ENCODE measurements at regions not wholly inside any gene's neighbourhood (a gene's known extent, or its start where the extent isn't known, plus 50 kb on each side); places are given as distances from the start of the nearest gene placed in this dataset.
A peak's percentile ranks its signal among the peaks of the same experiment; 100 is the strongest.

DNA sequence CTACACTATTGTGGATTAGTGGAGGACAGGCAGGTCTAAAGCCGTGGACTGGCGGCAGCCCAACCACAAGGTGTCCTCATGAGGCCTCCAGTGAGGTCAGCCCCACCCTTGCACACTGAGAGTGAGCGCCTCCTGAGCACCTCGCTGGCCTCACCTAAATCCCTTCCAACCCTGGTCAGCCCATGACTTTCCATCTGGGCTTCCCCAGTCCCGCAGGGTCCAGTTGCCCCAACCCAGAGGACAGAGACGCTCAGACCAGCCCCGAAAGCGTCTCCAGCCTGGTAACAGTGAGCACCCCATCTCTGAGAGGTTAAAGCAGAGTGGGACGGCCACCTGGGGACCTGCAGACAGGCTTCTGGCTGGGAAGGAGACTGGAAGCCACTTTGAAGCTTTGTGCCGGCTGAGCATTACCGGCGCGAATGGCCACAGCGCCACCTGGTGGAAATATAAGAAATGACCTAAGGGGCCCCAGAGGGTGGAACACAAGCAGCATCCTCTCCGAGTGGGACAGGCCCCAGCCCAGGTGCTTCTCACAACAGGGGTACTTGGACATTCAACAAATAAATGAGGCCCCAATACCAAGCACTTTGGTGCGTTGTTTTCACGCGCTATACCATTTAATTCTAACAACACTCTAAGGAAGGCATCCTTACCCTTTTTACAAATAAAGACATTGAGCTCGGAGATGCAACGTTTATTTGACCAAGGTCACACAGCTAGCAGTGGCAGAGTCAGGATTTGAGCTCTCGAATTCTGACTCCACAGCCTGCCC is 65.7 kb upstream of the TOP1 start (continued):
- TF ChIP-seq, protein P1, sequence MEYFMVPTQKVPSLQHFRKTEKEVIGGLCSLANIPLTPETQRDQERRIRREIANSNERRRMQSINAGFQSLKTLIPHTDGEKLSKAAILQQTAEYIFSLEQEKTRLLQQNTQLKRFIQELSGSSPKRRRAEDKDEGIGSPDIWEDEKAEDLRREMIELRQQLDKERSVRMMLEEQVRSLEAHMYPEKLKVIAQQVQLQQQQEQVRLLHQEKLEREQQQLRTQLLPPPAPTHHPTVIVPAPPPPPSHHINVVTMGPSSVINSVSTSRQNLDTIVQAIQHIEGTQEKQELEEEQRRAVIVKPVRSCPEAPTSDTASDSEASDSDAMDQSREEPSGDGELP (CRISPR knock-in tag; IDR thresholded peaks at IDR 0.05; ENCODE audit: borderline replicate concordance), result peak; percentile 17; the same call in 1 of the 2 replicates
- peak; percentile 73; the same call in 1 of the 2 replicates for TF ChIP-seq STAG1 (CRISPR knock-in tag; IDR thresholded peaks at IDR 0.05; ENCODE audit: borderline replicate concordance)
- TF ChIP-seq, protein P2, sequence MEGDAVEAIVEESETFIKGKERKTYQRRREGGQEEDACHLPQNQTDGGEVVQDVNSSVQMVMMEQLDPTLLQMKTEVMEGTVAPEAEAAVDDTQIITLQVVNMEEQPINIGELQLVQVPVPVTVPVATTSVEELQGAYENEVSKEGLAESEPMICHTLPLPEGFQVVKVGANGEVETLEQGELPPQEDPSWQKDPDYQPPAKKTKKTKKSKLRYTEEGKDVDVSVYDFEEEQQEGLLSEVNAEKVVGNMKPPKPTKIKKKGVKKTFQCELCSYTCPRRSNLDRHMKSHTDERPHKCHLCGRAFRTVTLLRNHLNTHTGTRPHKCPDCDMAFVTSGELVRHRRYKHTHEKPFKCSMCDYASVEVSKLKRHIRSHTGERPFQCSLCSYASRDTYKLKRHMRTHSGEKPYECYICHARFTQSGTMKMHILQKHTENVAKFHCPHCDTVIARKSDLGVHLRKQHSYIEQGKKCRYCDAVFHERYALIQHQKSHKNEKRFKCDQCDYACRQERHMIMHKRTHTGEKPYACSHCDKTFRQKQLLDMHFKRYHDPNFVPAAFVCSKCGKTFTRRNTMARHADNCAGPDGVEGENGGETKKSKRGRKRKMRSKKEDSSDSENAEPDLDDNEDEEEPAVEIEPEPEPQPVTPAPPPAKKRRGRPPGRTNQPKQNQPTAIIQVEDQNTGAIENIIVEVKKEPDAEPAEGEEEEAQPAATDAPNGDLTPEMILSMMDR (IDR thresholded peaks at IDR 0.05 in 2 of 3, conservative IDR thresholded peaks at IDR 0.05 in 1 of 3; ENCODE audit: insufficient read depth in 2 of 3, low read depth in 1 of 3, low read length in 3 of 3), result peak; percentile 84 to 91 (median 90)
- TF ChIP-seq ZNF263 (CRISPR knock-in tag; IDR thresholded peaks at IDR 0.05; ENCODE audit: borderline replicate concordance), result no peak
- 0 out of 2 replicates have a peak, but pooled peaks have one; percentile 28 for TF ChIP-seq JUND (IDR thresholded peaks at IDR 0.05; ENCODE audit: borderline replicate concordance, low read depth, low read length)
- no peak for TF ChIP-seq JUND (tag; IDR thresholded peaks at IDR 0.05; ENCODE audit: borderline replicate concordance, low read depth, low read length)
- TF ChIP-seq SMC3 (conservative IDR thresholded peaks at IDR 0.05; ENCODE audit: insufficient read depth, low read depth, low read length), result peak; percentile 92
- no peak for TF ChIP-seq LCOR (CRISPR knock-in tag; IDR thresholded peaks at IDR 0.05)
- TF ChIP-seq RCOR1 (IDR thresholded peaks at IDR 0.05; ENCODE audit: borderline replicate concordance in 1 of 2, low read depth in 2 of 2, low read length in 2 of 2), result peak in 1 of 2 experiments; percentile 25; a peak in 1 of 4 replicates
- no peak for TF ChIP-seq PHF21A (IDR thresholded peaks at IDR 0.05; ENCODE audit: borderline replicate concordance, low read depth)
- TF ChIP-seq CHD2 (IDR thresholded peaks at IDR 0.05; ENCODE audit: low read depth, low read length), result no peak
- TF ChIP-seq RAD21 (CRISPR knock-in tag; conservative IDR thresholded peaks at IDR 0.05 in 1 of 2, IDR thresholded peaks at IDR 0.05 in 1 of 2), result peak; percentile 76 to 83
- no peak for TF ChIP-seq ZKSCAN1 (IDR thresholded peaks at IDR 0.05; ENCODE audit: low read depth, low read length)
- TF ChIP-seq NRF1 (conservative IDR thresholded peaks at IDR 0.05 in 1 of 2, IDR thresholded peaks at IDR 0.05 in 1 of 2), result peak in 1 of 2 experiments; percentile 35; a peak in 1 of 4 replicates
- TF ChIP-seq, protein P3, sequence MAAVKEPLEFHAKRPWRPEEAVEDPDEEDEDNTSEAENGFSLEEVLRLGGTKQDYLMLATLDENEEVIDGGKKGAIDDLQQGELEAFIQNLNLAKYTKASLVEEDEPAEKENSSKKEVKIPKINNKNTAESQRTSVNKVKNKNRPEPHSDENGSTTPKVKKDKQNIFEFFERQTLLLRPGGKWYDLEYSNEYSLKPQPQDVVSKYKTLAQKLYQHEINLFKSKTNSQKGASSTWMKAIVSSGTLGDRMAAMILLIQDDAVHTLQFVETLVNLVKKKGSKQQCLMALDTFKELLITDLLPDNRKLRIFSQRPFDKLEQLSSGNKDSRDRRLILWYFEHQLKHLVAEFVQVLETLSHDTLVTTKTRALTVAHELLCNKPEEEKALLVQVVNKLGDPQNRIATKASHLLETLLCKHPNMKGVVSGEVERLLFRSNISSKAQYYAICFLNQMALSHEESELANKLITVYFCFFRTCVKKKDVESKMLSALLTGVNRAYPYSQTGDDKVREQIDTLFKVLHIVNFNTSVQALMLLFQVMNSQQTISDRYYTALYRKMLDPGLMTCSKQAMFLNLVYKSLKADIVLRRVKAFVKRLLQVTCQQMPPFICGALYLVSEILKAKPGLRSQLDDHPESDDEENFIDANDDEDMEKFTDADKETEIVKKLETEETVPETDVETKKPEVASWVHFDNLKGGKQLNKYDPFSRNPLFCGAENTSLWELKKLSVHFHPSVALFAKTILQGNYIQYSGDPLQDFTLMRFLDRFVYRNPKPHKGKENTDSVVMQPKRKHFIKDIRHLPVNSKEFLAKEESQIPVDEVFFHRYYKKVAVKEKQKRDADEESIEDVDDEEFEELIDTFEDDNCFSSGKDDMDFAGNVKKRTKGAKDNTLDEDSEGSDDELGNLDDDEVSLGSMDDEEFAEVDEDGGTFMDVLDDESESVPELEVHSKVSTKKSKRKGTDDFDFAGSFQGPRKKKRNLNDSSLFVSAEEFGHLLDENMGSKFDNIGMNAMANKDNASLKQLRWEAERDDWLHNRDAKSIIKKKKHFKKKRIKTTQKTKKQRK (IDR thresholded peaks at IDR 0.05; ENCODE audit: borderline replicate concordance, low read depth, low read length), result no peak

Data from K562 (cell line).